ENCODE measurements at regions not wholly inside any gene's neighbourhood (a gene's known extent, or its start where the extent isn't known, plus 50 kb on each side); places are given as distances from the start of the nearest gene placed in this dataset.
A peak's percentile ranks its signal among the peaks of the same experiment; 100 is the strongest.

- Mint-ChIP-seq H3K4me3 (ENCODE audit: unreplicated experiment) (no peak overlapping the region), H3K36me3 (ENCODE audit: unreplicated experiment) (peaks cover 6% of the 10 kb centered on the region), H3K27ac (ENCODE audit: unreplicated experiment) (no peak overlapping the region), H3K4me1 (ENCODE audit: low read depth, unreplicated experiment) (peaks cover under 1% of the 10 kb centered on the region), H3K9me3 (ENCODE audit: unreplicated experiment) (no peaks in the 10 kb centered on the region), H3K27me3 (ENCODE audit: unreplicated experiment) (no peaks in the 10 kb centered on the region)
- no peak for DNase-seq
- TF ChIP-seq CTCF (IDR thresholded peaks at IDR 0.05; ENCODE audit: partially characterized antibody, unreplicated experiment): no peak
Observed at GRCh38 chr10:31659665-31660064, 269.0 kb downstream of the ARHGAP12 start.

- TF ChIP-seq CTCF (IDR thresholded peaks at IDR 0.05; ENCODE audit: partially characterized antibody, unreplicated experiment): no peak
- H3K9me3 Mint-ChIP-seq (ENCODE audit: unreplicated experiment): no peaks in the 10 kb centered on the region
- H3K4me1 Mint-ChIP-seq (ENCODE audit: low read depth, unreplicated experiment): no peaks in the 10 kb centered on the region
- H3K36me3 Mint-ChIP-seq (ENCODE audit: unreplicated experiment): no peaks in the 10 kb centered on the region
- H3K4me3 Mint-ChIP-seq (ENCODE audit: unreplicated experiment): no peak overlapping the region
- H3K27ac Mint-ChIP-seq (ENCODE audit: unreplicated experiment): no peak overlapping the region
- H3K27me3 Mint-ChIP-seq (ENCODE audit: unreplicated experiment): no peaks in the 10 kb centered on the region
- DNase-seq: no peak
Observed at GRCh38 chr10:31657434-31657872, 271.2 kb downstream of the ARHGAP12 start.

- Mint-ChIP-seq H3K27me3 (ENCODE audit: unreplicated experiment) (no peaks in the 10 kb centered on the region), H3K4me1 (ENCODE audit: low read depth, unreplicated experiment) (peaks cover 3% of the 10 kb centered on the region), H3K9me3 (ENCODE audit: unreplicated experiment) (no peaks in the 10 kb centered on the region), H3K4me3 (ENCODE audit: unreplicated experiment) (no peak overlapping the region), H3K36me3 (ENCODE audit: unreplicated experiment) (no peaks in the 10 kb centered on the region), H3K27ac (ENCODE audit: unreplicated experiment) (no peak overlapping the region)
- TF ChIP-seq CTCF (IDR thresholded peaks at IDR 0.05; ENCODE audit: partially characterized antibody, unreplicated experiment): no peak
- DNase-seq: no peak
Observed at GRCh38 chr10:31656851-31657433, 271.7 kb downstream of the ARHGAP12 start.

GRCh38 chr10:31652038-31652437 lies 276.6 kb downstream of the ARHGAP12 start:
- TF ChIP-seq CTCF (IDR thresholded peaks at IDR 0.05; ENCODE audit: partially characterized antibody, unreplicated experiment): no peak
- Mint-ChIP-seq H3K4me1 (ENCODE audit: low read depth, unreplicated experiment) (peaks cover 29% of the 10 kb centered on the region), H3K27me3 (ENCODE audit: unreplicated experiment) (peaks cover 2% of the 10 kb centered on the region), H3K36me3 (ENCODE audit: unreplicated experiment) (no peaks in the 10 kb centered on the region), H3K4me3 (ENCODE audit: unreplicated experiment) (no peak overlapping the region), H3K9me3 (ENCODE audit: unreplicated experiment) (peaks cover 4% of the 10 kb centered on the region), H3K27ac (ENCODE audit: unreplicated experiment) (no peak overlapping the region)
- DNase-seq: no peak

- DNase-seq: peak; percentile 75
- TF ChIP-seq CTCF (IDR thresholded peaks at IDR 0.05; ENCODE audit: partially characterized antibody, unreplicated experiment): no peak
- peaks cover 4% of the 10 kb centered on the region for H3K9me3 Mint-ChIP-seq (ENCODE audit: unreplicated experiment)
- H3K4me1 Mint-ChIP-seq (ENCODE audit: low read depth, unreplicated experiment): peaks cover 29% of the 10 kb centered on the region
- H3K4me3 Mint-ChIP-seq (ENCODE audit: unreplicated experiment): peak overlapping the region; percentile 71
- peaks cover under 1% of the 10 kb centered on the region for H3K36me3 Mint-ChIP-seq (ENCODE audit: unreplicated experiment)
- peaks cover 2% of the 10 kb centered on the region for H3K27me3 Mint-ChIP-seq (ENCODE audit: unreplicated experiment)
- peak overlapping the region; percentile 82 for H3K27ac Mint-ChIP-seq (ENCODE audit: unreplicated experiment)
Observed at GRCh38 chr10:31650010-31650409, 278.6 kb downstream of the ARHGAP12 start.

All from glutamatergic neuron (in vitro differentiated cells).